ENCODE measurements at regions not wholly inside any gene's neighbourhood (a gene's known extent, or its start where the extent isn't known, plus 50 kb on each side); places are given as distances from the start of the nearest gene placed in this dataset.

DNA sequence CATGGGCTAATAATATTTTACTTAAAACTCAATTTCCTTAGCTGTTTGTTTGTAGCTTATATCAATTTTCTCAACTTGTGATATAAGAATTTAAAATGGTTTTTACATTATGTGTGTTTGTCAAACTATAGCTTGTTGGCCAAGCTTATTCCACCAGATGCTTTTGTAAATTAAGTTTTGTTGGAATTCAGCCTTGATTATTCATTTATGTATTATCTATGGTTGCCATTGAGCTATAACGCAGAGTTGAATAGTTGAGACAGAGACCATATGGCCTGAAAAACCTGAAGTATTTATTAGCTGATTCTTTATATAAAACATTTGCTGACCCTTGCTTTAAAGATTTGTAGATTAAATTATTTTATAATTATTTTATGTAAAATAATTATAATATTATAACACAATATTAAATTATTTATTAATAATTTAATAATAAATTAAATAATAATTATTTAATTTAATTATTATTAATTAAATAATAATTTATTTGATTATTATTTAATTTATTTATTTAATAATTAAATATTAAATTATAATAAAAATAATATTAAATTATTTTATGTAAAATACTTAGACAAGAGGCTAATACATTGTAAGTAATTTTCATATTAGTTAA lies 779.6 kb upstream of the NECTIN3 start:
- TF ChIP-seq POLR2A (IDR thresholded peaks at IDR 0.05; ENCODE audit: low read depth, low read length), result no peak
- no peak for TF ChIP-seq TAF1 (IDR thresholded peaks at IDR 0.05; ENCODE audit: borderline replicate concordance, low read depth, low read length)
- TF ChIP-seq POLR2AphosphoS5 (IDR thresholded peaks at IDR 0.05; ENCODE audit: low read depth, low read length), result no peak

Data from GM12892 (cell line).